Amniotic stem cell (primary cell): ENCODE measurements at regions not wholly inside any gene's neighbourhood (a gene's known extent, or its start where the extent isn't known, plus 50 kb on each side); places are given as distances from the start of the nearest gene placed in this dataset.
"Not testable (repeated sequence)": the region's sequence is repeated elsewhere in the genome, so short reads cannot be mapped to it uniquely, and the experiment has no call there.

Experiments used
- DNase-seq: peaks from one replicate; lab custom pipeline; 2025; lab: John Stamatoyannopoulos, UW

GRCh38 chr11:112615891-112616290 lies 345.3 kb upstream of the NCAM1 start:
- DNase-seq, result no peak

- DNase-seq, result no peak
Observed at GRCh38 chr11:112616327-112617097, 344.7 kb upstream of the NCAM1 start.

- DNase-seq, result no peak
Observed at GRCh38 chr11:112617098-112617425, 344.2 kb upstream of the NCAM1 start.

GRCh38 chr11:112617977-112618826 lies 343.0 kb upstream of the NCAM1 start:
- DNase-seq, result no peak

DNA sequence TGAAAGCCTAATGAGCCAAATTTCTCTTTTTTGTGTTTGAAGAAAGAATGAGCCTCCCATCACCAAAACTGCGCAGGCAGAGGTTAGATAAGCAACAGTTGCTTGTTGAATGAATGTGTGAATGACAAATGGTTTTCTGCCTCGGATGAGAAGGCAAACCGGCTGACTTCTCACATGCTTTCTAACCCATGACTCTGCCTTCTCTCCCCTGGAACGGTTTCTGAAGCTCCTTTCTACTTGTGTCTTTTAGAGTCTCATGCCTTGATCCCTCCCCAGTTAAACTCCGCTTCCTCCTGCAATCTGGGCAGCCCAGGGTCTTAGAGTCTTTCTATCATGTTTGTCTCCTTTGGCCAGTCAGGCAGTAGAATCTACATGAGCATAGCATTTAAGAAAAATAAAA lies 342.1 kb upstream of the NCAM1 start:
- no peak for DNase-seq

GRCh38 chr11:112620621-112621394 lies 340.4 kb upstream of the NCAM1 start:
- DNase-seq, result no peak

DNA sequence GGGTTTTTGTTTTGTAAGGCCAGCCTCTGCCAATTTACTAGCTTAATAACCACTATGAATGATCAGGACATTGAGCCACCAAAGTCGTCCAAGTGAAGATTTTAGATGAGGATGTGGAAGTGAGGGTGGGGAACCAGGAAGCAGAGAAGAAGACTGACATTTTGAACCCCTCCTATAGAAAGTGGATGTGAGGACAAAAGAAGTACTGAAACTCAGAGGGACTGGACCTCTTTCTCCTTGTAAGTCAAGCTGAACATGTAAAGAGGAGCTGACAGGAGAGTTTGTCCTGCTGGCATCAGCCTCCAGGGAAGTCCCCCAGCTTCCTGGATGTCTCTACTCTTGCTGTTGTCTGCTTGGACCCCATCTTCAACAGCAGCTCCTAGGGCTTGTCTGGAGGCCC lies 338.2 kb upstream of the NCAM1 start:
- no peak for DNase-seq

GRCh38 chr11:112624431-112624830 lies 336.8 kb upstream of the NCAM1 start:
- DNase-seq, result no peak

- not testable (repeated sequence) for DNase-seq
Observed at GRCh38 chr11:112624971-112625370, 336.2 kb upstream of the NCAM1 start.

DNA sequence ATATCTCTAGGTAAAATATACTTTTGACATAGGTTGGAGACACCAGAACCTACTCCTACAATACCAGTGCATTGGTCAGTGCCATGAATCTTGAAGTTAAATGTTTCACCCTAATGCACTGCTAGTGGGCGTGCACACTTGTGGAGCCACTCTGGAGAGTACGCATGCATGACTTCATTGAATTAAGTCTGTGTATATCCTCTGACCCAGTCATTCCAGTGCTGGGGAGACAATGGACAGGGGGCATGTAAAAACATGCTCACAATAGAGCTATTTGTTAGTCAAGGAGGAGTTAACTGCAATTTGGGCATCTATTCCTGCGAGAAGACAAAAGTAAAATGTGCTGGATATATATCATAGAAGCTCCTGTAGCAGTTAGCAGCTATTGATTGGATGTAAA lies 335.4 kb upstream of the NCAM1 start:
- no peak for DNase-seq

- DNase-seq, result no peak
Observed at GRCh38 chr11:112626731-112627130, 334.5 kb upstream of the NCAM1 start.

GRCh38 chr11:112627588-112628045 lies 333.6 kb upstream of the NCAM1 start:
- DNase-seq, result no peak

GRCh38 chr11:112628676-112629075 lies 332.5 kb upstream of the NCAM1 start:
- DNase-seq, result no peak

DNA sequence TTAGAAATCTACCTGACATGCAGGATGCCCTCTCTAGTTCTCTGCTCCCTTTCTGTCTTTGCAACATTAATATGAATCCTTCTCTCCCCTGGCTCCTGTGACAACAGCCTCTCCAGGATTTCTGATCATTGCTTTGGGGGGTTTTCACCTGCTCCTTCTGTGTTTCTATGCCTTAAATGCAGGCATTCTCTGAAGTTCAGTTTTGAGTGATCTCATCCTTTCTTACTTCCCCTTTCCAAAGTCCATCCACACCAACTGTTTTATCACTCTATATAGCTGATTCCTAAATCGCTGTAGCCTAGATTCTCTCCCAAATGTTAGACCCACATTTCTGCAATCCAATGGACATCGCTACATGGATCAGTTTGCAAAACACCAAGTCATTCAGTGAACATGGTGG lies 330.7 kb upstream of the NCAM1 start:
- no peak for DNase-seq

DNA sequence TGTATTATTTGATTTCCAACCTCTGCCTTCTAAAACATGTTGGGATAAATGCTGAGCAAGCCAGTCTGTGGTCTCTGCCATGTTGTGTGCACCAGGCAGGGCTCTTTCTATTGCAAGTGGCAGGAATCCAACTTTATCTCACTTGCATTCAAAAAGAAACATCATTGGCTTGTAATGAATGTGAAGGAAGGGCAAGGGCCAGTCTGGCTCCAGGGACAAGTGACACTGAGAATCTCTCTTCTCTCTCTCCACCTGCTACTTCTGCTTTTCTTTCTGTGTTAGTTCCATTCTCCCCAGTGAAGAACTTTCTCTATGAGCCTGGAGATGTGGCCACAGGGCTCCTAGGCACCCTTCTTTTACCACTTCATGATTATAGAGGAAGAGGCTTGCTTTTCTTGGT lies 329.9 kb upstream of the NCAM1 start:
- DNase-seq, result no peak

- DNase-seq, result no peak
Observed at GRCh38 chr11:112632866-112633505, 328.2 kb upstream of the NCAM1 start.

- DNase-seq, result no peak
Observed at GRCh38 chr11:112634551-112634950, 326.7 kb upstream of the NCAM1 start.

DNA sequence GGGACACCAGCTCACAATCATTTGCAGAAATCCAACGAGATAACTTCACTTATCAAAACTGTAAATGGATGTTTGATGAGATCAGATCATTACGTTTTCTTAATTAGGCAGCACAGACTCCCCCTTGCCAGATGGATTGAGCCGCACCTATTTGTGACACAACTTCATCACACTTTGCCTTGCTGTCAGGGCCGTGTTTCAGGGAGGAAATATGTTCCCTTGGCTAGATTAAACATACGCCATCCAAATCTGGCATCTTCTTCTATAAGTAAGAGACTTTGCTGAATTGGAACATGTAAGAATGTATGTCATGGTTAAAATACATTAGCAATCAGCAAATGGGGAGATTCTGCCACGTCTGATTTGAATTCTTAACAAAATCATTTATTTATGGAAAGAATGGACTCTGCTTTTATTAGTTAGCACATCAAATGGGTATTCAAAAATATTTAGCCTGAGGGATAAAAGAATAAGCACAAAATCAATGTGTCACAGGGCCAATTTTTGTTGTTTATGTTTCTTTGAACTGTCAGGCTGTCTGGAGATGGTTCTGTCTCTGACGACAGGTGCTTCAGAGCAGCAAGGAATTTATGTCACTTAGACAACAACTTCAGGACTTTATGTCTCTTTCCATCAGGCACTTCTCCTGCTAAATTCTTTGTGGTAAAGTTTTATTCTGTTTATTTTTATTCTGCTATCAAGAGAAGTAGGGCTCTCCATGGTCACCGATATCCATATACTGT lies 326.1 kb upstream of the NCAM1 start:
- no peak for DNase-seq

GRCh38 chr11:112637076-112637475 lies 324.1 kb upstream of the NCAM1 start:
- DNase-seq, result no peak

GRCh38 chr11:112637876-112638275 lies 323.3 kb upstream of the NCAM1 start:
- DNase-seq, result no peak

DNA sequence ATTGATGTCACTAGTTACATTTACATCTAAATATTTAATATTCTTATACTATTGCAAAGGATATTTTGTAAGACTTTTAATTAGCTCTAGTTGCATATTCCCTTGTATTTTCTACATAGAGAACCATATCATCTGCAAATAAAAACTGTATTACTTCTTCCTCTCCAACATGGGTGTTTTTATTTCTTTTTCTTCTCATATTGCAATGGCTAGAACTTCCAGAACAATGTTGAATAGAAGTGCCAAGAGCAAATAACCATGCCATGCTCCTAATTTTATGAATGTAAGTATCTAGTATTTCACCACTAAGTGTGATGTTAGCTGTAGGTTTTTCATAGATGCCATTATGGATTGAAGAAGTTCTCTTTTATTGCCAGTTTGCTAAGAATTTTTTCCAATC lies 321.8 kb upstream of the NCAM1 start:
- DNase-seq, result no peak
